ENCODE measurements at regions not wholly inside any gene's neighbourhood (a gene's known extent, or its start where the extent isn't known, plus 50 kb on each side); places are given as distances from the start of the nearest gene placed in this dataset.

- no peak for TF ChIP-seq CTCF (IDR thresholded peaks at IDR 0.05; ENCODE audit: low read depth, low read length)
- no peak for TF ChIP-seq EZH2phosphoT487 (IDR thresholded peaks at IDR 0.05; ENCODE audit: low read depth)
These were observed 58.8 kb upstream of the FIGN start for GRCh38 chr2:163794635-163795034.
